GM10266 (cell line): ENCODE measurements at regions not wholly inside any gene's neighbourhood (a gene's known extent, or its start where the extent isn't known, plus 50 kb on each side); places are given as distances from the start of the nearest gene placed in this dataset.

ENCODE experiments used
- DNase-seq: peaks from one replicate; pipeline ENCODE4 v3.0.0; 2012; ENCODE audit errors: extremely low spot score
- TF ChIP-seq, protein P1 (sequence below): IDR thresholded peaks from 2 replicates; pipeline ENCODE4 v1.5.1; 2012; ENCODE audit warnings: mild to moderate bottlenecking, low read depth; ENCODE audit not compliant: control insufficient read depth, insufficient read depth; ENCODE audit errors: missing control alignments

- no peak for DNase-seq
- TF ChIP-seq, protein P1, sequence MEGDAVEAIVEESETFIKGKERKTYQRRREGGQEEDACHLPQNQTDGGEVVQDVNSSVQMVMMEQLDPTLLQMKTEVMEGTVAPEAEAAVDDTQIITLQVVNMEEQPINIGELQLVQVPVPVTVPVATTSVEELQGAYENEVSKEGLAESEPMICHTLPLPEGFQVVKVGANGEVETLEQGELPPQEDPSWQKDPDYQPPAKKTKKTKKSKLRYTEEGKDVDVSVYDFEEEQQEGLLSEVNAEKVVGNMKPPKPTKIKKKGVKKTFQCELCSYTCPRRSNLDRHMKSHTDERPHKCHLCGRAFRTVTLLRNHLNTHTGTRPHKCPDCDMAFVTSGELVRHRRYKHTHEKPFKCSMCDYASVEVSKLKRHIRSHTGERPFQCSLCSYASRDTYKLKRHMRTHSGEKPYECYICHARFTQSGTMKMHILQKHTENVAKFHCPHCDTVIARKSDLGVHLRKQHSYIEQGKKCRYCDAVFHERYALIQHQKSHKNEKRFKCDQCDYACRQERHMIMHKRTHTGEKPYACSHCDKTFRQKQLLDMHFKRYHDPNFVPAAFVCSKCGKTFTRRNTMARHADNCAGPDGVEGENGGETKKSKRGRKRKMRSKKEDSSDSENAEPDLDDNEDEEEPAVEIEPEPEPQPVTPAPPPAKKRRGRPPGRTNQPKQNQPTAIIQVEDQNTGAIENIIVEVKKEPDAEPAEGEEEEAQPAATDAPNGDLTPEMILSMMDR, result no peak
These were observed 636.2 kb downstream of the TBC1D4 start for GRCh38 chr13:74845806-74846205.

DNA sequence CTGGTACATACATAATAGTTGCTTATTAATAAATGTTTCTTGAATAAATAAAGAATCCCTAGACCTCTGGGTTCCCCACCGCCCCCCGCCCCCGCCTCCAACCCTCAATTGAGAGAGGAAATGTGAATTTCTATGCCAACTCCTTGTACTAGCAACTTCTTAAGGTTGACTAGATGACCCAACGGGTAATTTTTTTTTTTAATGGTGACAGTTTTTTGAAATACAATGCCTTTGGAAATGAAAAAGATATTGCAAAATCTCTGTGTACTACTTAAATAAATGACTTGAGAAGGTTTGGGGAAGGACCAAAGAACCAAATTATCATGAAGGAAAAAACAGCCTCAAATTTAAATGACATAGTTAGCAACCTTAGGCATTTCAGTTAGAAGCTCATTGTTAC, 640.3 kb downstream of the TBC1D4 start:
- TF ChIP-seq, protein P1, result no peak

DNA sequence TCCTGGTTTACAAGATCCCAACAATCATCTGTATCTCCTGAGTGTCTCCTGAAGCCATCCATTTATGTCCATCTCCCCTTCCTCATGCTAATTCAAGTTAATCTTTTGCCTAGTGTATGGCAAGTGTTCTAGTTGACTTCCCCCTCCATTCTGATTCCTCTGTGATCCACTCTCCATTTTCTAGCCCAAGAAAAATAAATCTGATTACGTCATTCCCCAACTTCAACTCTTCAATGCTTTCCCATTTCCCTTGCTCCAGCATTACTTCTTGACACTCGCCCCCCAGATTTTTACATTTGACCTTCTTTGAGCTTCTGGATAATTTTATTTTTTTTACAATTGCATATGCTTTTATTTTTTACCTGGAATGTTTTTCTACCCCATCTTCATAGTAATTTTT, 640.8 kb downstream of the TBC1D4 start:
- TF ChIP-seq, protein P1, result no peak
- DNase-seq, result no peak

More for the DNA sequence above, 640.3 kb downstream of the TBC1D4 start:
- no peak for DNase-seq

DNA sequence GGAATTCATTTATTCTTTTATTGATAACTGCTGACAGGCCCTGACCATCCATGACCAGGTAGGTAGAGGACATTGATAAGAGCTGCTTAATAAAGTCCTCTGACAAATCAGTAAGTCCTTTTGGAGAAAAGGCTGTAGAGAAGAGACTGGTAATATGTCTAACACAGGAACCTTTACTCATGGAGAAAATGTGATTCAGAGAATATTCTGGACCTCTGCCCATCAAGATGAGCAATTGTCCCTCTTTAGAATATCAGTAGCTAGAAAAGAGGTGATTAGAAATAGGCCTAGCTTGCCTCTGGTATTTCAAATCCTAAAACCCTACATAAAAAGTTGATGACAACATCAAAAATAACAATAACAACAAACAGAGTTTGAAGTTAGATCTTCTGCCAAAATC, 642.3 kb downstream of the TBC1D4 start:
- TF ChIP-seq, protein P1, result no peak
- DNase-seq, result no peak

DNA sequence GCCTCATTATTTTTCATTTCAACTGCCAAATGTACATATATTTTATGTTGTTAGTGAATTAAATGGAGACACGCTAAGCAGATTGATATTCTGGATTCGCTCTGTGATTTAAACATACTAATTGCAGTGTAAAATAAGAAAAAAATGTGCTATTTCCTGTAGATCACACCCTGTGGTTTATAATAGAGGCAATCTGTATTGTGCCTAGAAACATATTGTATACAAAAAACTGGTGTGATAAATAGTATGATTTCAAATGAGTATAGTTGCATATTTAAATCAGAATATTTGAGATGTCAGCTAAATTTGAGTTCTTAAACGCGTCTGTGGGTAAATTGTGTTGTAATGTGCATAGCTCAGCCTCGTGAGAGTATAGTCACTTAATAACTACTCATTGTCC, 643.9 kb downstream of the TBC1D4 start:
- TF ChIP-seq, protein P1, result no peak
- no peak for DNase-seq

GRCh38 chr13:74836628-74837027, 645.3 kb downstream of the TBC1D4 start:
- no peak for DNase-seq
- TF ChIP-seq, protein P1, result no peak

DNA sequence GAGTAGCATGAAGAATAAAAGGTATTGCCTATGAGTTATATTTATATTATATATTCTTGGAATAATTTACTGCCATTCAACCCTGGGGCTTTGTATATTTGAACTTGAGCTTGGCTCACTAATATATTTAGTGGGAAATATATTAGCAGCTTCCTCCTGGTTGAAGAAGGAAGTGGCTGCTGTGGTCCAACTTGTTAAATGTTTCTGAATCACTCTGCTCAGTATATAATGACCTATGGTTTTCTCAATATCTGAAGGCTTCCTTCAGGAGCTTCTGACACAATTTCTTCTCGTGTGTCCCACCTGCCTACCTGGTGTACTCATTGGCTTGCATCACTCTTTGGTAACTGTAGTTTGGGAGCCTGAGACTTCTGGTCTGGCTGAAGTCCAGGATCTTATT, 646.4 kb downstream of the TBC1D4 start:
- DNase-seq, result no peak
- TF ChIP-seq, protein P1, result no peak

- DNase-seq, result no peak
- TF ChIP-seq, protein P1, result no peak
These were observed 656.1 kb downstream of the TBC1D4 start for GRCh38 chr13:74825938-74826246.
